ENCODE measurements at regions not wholly inside any gene's neighbourhood (a gene's known extent, or its start where the extent isn't known, plus 50 kb on each side); places are given as distances from the start of the nearest gene placed in this dataset.

GRCh38 chr14:44287858-44288257, 219.2 kb downstream of the FSCB start:
- TF ChIP-seq STAT1 (IDR thresholded peaks at IDR 0.05; ENCODE audit: unreplicated experiment), result no peak
- no peak for TF ChIP-seq POLR2AphosphoS5 (IDR thresholded peaks at IDR 0.05; ENCODE audit: low read depth)
- TF ChIP-seq EZH2 (IDR thresholded peaks at IDR 0.05; ENCODE audit: low read depth, unreplicated experiment), result no peak
- no peak for TF ChIP-seq CTCF (conservative IDR thresholded peaks at IDR 0.05; ENCODE audit: low read depth in 2 of 2)
- no peak for TF ChIP-seq NANOG (IDR thresholded peaks at IDR 0.05; ENCODE audit: borderline replicate concordance)
- TF ChIP-seq ZNF331 (CRISPR knock-in tag; IDR thresholded peaks at IDR 0.05; ENCODE audit: low read depth), result no peak
- no peak for TF ChIP-seq JUNB (IDR thresholded peaks at IDR 0.05; ENCODE audit: unreplicated experiment)
- TF ChIP-seq ZNF462 (CRISPR knock-in tag; IDR thresholded peaks at IDR 0.05), result no peak
- no peak for TF ChIP-seq CREB1 (CRISPR knock-in tag; IDR thresholded peaks at IDR 0.05; ENCODE audit: low read depth)
- TF ChIP-seq ZNF114 (CRISPR knock-in tag; IDR thresholded peaks at IDR 0.05), result no peak
- no peak for TF ChIP-seq REST (IDR thresholded peaks at IDR 0.05; ENCODE audit: unreplicated experiment)
- no peak for TF ChIP-seq EZH2phosphoT487 (IDR thresholded peaks at IDR 0.05; ENCODE audit: unreplicated experiment)
- Mint-ChIP-seq H3K36me3 (ENCODE audit: low read depth) (no peaks in the 10 kb centered on the region), H3K4me1 (no peaks in the 10 kb centered on the region), H3K27me3 (ENCODE audit: insufficient read depth, low read depth, poor library complexity) (no peaks in the 10 kb centered on the region), H3K9me3 (no peaks in the 10 kb centered on the region), H3K4me3 (no peak overlapping the region), H3K27ac (no peak overlapping the region)
- no peak overlapping the region for H3K4me3 ChIP-seq
- H3K36me3 ChIP-seq (ENCODE audit: insufficient read depth), result no peaks in the 10 kb centered on the region
- no peaks in the 10 kb centered on the region for H3K9me2 ChIP-seq (ENCODE audit: insufficient read depth)
- H3K4me2 ChIP-seq, result no peak overlapping the region
- no peaks in the 10 kb centered on the region for H4K20me1 ChIP-seq (replicated peaks; ENCODE audit: insufficient read depth)
- H3K4me1 ChIP-seq (ENCODE audit: insufficient read depth), result no peaks in the 10 kb centered on the region
- no peaks in the 10 kb centered on the region for H3K27me3 ChIP-seq (ENCODE audit: insufficient read depth)
- no peaks in the 10 kb centered on the region for H3K79me2 ChIP-seq (replicated peaks; ENCODE audit: insufficient read depth)
- no peaks in the 10 kb centered on the region for H3F3A ChIP-seq (replicated peaks; ENCODE audit: low read depth)
- ATAC-seq, result no peak
- DNase-seq (ENCODE audit: low spot score), result no peak
- H2AFZ ChIP-seq, result no peak overlapping the region
- no peak overlapping the region for H3K27ac ChIP-seq (ENCODE audit: low read depth)

All from GM23338 (cell line).